COLO668 (cell line): ENCODE measurements at regions not wholly inside any gene's neighbourhood (a gene's known extent, or its start where the extent isn't known, plus 50 kb on each side); places are given as distances from the start of the nearest gene placed in this dataset.
A peak's percentile ranks its signal among the peaks of the same experiment; 100 is the strongest.
"Not testable (repeated sequence)": the region's sequence is repeated elsewhere in the genome, so short reads cannot be mapped to it uniquely, and the experiment has no call there.

Experiments
- DNase-seq: peaks from one replicate; lab custom pipeline; 2025; ENCODE audit not compliant: unreplicated experiment; lab: John Stamatoyannopoulos, UW

- no peak for DNase-seq
Observed at GRCh38 chr1:22330760-22331119, 120.9 kb upstream of the ZBTB40 start.

GRCh38 chr1:22331618-22332423 lies 119.8 kb upstream of the ZBTB40 start:
- no peak for DNase-seq

- DNase-seq, result no peak
Observed at GRCh38 chr1:22332424-22332717, 119.3 kb upstream of the ZBTB40 start.

GRCh38 chr1:22332795-22333499 lies 118.7 kb upstream of the ZBTB40 start:
- DNase-seq, result no peak

- DNase-seq, result no peak
Observed at GRCh38 chr1:22333516-22334121, 118.0 kb upstream of the ZBTB40 start.

GRCh38 chr1:22334860-22335550 lies 116.6 kb upstream of the ZBTB40 start:
- peak; percentile 77 for DNase-seq

- DNase-seq, result not testable (repeated sequence)
Observed at GRCh38 chr1:22336274-22336673, 115.4 kb upstream of the ZBTB40 start.

GRCh38 chr1:22336696-22337545 lies 114.7 kb upstream of the ZBTB40 start:
- DNase-seq, result not testable (repeated sequence)

GRCh38 chr1:22338071-22338765 lies 113.4 kb upstream of the ZBTB40 start:
- DNase-seq, result no peak

GRCh38 chr1:22339237-22339636 lies 112.4 kb upstream of the ZBTB40 start:
- no peak for DNase-seq

- no peak for DNase-seq
Observed at GRCh38 chr1:22340066-22340465, 111.6 kb upstream of the ZBTB40 start.

GRCh38 chr1:22340873-22341272 lies 110.8 kb upstream of the ZBTB40 start:
- no peak for DNase-seq

- peak; percentile 99 for DNase-seq
Observed at GRCh38 chr1:22341791-22342605, 109.7 kb upstream of the ZBTB40 start.

GRCh38 chr1:22342734-22343191 lies 108.9 kb upstream of the ZBTB40 start:
- DNase-seq, result peak; percentile 34

- no peak for DNase-seq
Observed at GRCh38 chr1:22343456-22344328, 108.0 kb upstream of the ZBTB40 start.

GRCh38 chr1:22344329-22344630 lies 107.4 kb upstream of the ZBTB40 start:
- no peak for DNase-seq

- DNase-seq, result no peak
Observed at GRCh38 chr1:22344851-22345560, 106.6 kb upstream of the ZBTB40 start.
